GM23338 (cell line): ENCODE measurements at regions not wholly inside any gene's neighbourhood (a gene's known extent, or its start where the extent isn't known, plus 50 kb on each side); places are given as distances from the start of the nearest gene placed in this dataset.

ENCODE experiments used
- ATAC-seq: fragments of 200-7000 bp; cut with Tn5 transposase; 3 replicates; pipeline ENCODE4 v1.9.1; 2020
- DNase-seq: peaks from one replicate; pipeline ENCODE4 v3.0.0-alpha.2; 2015; ENCODE audit warnings: low spot score
- H2AFZ ChIP-seq: fragments of 200-600 bp; sonication (generic); 2 replicates; pipeline ENCODE4 v1.8.0; 2016; ENCODE audit warnings: antibody characterized with exemption, mild to moderate bottlenecking, moderate library complexity
- H3F3A ChIP-seq: fragments of 200-600 bp; sonication (generic); replicated peaks from 2 replicates; pipeline ENCODE4 v1.8.0; 2017; ENCODE audit warnings: antibody characterized with exemption, mixed run types, low read depth
- H3K27ac ChIP-seq: fragments of 200-600 bp; sonication (generic); 2 replicates; pipeline ENCODE4 v1.6.1; 2016; ENCODE audit warnings: low read depth
- H3K27me3 ChIP-seq: fragments of 200-600 bp; sonication (generic); 2 replicates; pipeline ENCODE4 v1.8.0; 2016; ENCODE audit warnings: mild to moderate bottlenecking, mixed run types, moderate library complexity; ENCODE audit not compliant: insufficient read depth
- H3K36me3 ChIP-seq: fragments of 200-600 bp; sonication (generic); 2 replicates; pipeline ENCODE4 v1.8.0; 2016; ENCODE audit warnings: mild to moderate bottlenecking; ENCODE audit not compliant: insufficient read depth
- H3K4me1 ChIP-seq: fragments of 200-600 bp; sonication (generic); 2 replicates; pipeline ENCODE4 v1.8.0; 2016; ENCODE audit warnings: mild to moderate bottlenecking, moderate library complexity; ENCODE audit not compliant: insufficient read depth
- H3K4me2 ChIP-seq: fragments of 200-600 bp; sonication (generic); 2 replicates; pipeline ENCODE4 v1.7.1; 2017; ENCODE audit warnings: mixed run types
- H3K4me3 ChIP-seq: fragments of 200-600 bp; sonication (generic); 2 replicates; pipeline ENCODE4 v1.6.1; 2016; ENCODE audit warnings: mixed run types
- H3K79me2 ChIP-seq: fragments of 200-600 bp; sonication (generic); replicated peaks from 2 replicates; pipeline ENCODE4 v1.8.0; 2017; ENCODE audit warnings: mild to moderate bottlenecking; ENCODE audit not compliant: insufficient read depth
- H3K9me2 ChIP-seq: fragments of 200-600 bp; sonication (generic); 2 replicates; pipeline ENCODE4 v1.8.0; 2017; ENCODE audit not compliant: insufficient read depth
- H4K20me1 ChIP-seq: fragments of 200-600 bp; sonication (generic); replicated peaks from 2 replicates; pipeline ENCODE4 v1.8.0; 2017; ENCODE audit warnings: mild to moderate bottlenecking; ENCODE audit not compliant: insufficient read depth
- H3K27ac Mint-ChIP-seq: 2 replicates; pipeline ENCODE4 v1.8.0; 2020; ENCODE audit warnings: inconsistent platforms, mild to moderate bottlenecking, moderate library complexity, mixed read lengths
- H3K27me3 Mint-ChIP-seq: 3 replicates; pipeline ENCODE4 v1.8.0; 2022; ENCODE audit warnings: low read depth, mild to moderate bottlenecking, moderate library complexity, mixed read lengths, inconsistent platforms; ENCODE audit not compliant: insufficient read depth, poor library complexity
- H3K36me3 Mint-ChIP-seq: 3 replicates; pipeline ENCODE4 v1.8.0; 2021; ENCODE audit warnings: low read depth, mild to moderate bottlenecking, inconsistent platforms, moderate library complexity, mixed read lengths
- H3K4me1 Mint-ChIP-seq: 3 replicates; pipeline ENCODE4 v1.8.0; 2020; ENCODE audit warnings: mild to moderate bottlenecking, inconsistent platforms, mixed read lengths
- H3K4me3 Mint-ChIP-seq: 3 replicates; pipeline ENCODE4 v1.8.0; 2021; ENCODE audit warnings: moderate library complexity, mild to moderate bottlenecking, inconsistent platforms, mixed read lengths
- H3K9me3 Mint-ChIP-seq: 3 replicates; pipeline ENCODE4 v1.8.0; 2020; ENCODE audit warnings: moderate library complexity, mild to moderate bottlenecking, inconsistent platforms, mixed read lengths
- CREB1 ChIP-seq: fragments of 250-450 bp; sonication (Bioruptor Pico); IDR thresholded peaks from 2 replicates; pipeline ENCODE4 v1.5.0; 2020; ENCODE audit warnings: low read depth, mild to moderate bottlenecking, moderate library complexity
- CTCF ChIP-seq, 2 experiments: fragments of 200-600 bp in 1 of 2; sonication (generic) in 1 of 2; conservative IDR thresholded peaks; 2 replicates each; pipeline versions ENCODE4 v1.5.1 to v1.6.1; 2016 to 2017; ENCODE audit warnings: antibody characterized with exemption in 2 of 2, low read depth in 2 of 2, mild to moderate bottlenecking in 2 of 2, moderate library complexity in 1 of 2
- ETS1 ChIP-seq: IDR thresholded peaks from 2 replicates; pipeline ENCODE4 v1.6.1; 2016; ENCODE audit warnings: antibody characterized with exemption
- EZH2 ChIP-seq: fragments of 200-600 bp; sonication (generic); IDR thresholded peaks from one replicate; pipeline ENCODE4 v1.8.0; 2017; ENCODE audit warnings: antibody characterized with exemption, mild to moderate bottlenecking, low read depth; ENCODE audit not compliant: unreplicated experiment
- EZH2phosphoT487 ChIP-seq: fragments of 200-600 bp; sonication (generic); IDR thresholded peaks from one replicate; pipeline ENCODE4 v1.8.1; 2018; ENCODE audit warnings: antibody characterized with exemption; ENCODE audit not compliant: unreplicated experiment
- NANOG ChIP-seq: IDR thresholded peaks from 2 replicates; pipeline ENCODE4 v1.6.1; 2016; ENCODE audit warnings: antibody characterized with exemption, borderline replicate concordance
- REST ChIP-seq: IDR thresholded peaks from one replicate; pipeline ENCODE4 v1.6.1; 2018; ENCODE audit warnings: antibody characterized with exemption; ENCODE audit not compliant: unreplicated experiment
- ZNF114 ChIP-seq: fragments of 250-450 bp; sonication (Bioruptor Pico); IDR thresholded peaks from 2 replicates; pipeline ENCODE4 v1.5.0; 2020; ENCODE audit warnings: mild to moderate bottlenecking, moderate library complexity
- ZNF331 ChIP-seq: fragments of 250-450 bp; sonication (Bioruptor Pico); IDR thresholded peaks from 2 replicates; pipeline ENCODE4 v1.5.0; 2020; ENCODE audit warnings: low read depth, mild to moderate bottlenecking, moderate library complexity
- ZNF462 ChIP-seq: fragments of 250-450 bp; sonication (Bioruptor Pico); IDR thresholded peaks from 2 replicates; pipeline ENCODE4 v1.5.0; 2020; ENCODE audit warnings: mild to moderate bottlenecking, moderate library complexity

GRCh38 chr2:103469800-103470199, 708.0 kb downstream of the TMEM182 start (continued):
- no peak for TF ChIP-seq REST
- TF ChIP-seq EZH2phosphoT487 = no peak
- TF ChIP-seq CREB1 (CRISPR knock-in tag) = no peak
- TF ChIP-seq ZNF114 = no peak
- TF ChIP-seq EZH2 = no peak
- TF ChIP-seq ZNF331 (CRISPR knock-in tag) = no peak

GRCh38 chr2:103484906-103485305, 723.1 kb downstream of the TMEM182 start:
- H3K4me2 ChIP-seq = no peak overlapping the region
- 0 out of 2 replicates have a peak overlapping the region, but pooled peaks have one; percentile 28 for H2AFZ ChIP-seq
- 0 out of 2 replicates have a peak, but pooled peaks cover 18% of the 10 kb centered on the region for H3K9me2 ChIP-seq
- no peaks in the 10 kb centered on the region for H3K36me3 Mint-ChIP-seq
- H3K27ac Mint-ChIP-seq = no peak overlapping the region
- no peaks in the 10 kb centered on the region for H3K27me3 Mint-ChIP-seq
- H3K4me1 Mint-ChIP-seq = no peaks in the 10 kb centered on the region
- TF ChIP-seq EZH2 (no peak), ETS1 (no peak), ZNF462 (CRISPR knock-in tag) (no peak), CTCF (conservative IDR thresholded peaks at IDR 0.05; ENCODE audit: low read depth in 2 of 2) (no peak), EZH2phosphoT487 (no peak), ZNF331 (CRISPR knock-in tag) (no peak), ZNF114 (no peak), NANOG (no peak)
- H3K27ac ChIP-seq = no peak overlapping the region
- no peak overlapping the region for H3K4me3 ChIP-seq
- no peaks in the 10 kb centered on the region for H4K20me1 ChIP-seq
- no peaks in the 10 kb centered on the region for H3K4me1 ChIP-seq
- no peaks in the 10 kb centered on the region for H3K36me3 ChIP-seq
- no peaks in the 10 kb centered on the region for H3F3A ChIP-seq
- ATAC-seq (no peak), DNase-seq (no peak)
- no peaks in the 10 kb centered on the region for H3K27me3 ChIP-seq
- no peaks in the 10 kb centered on the region for H3K79me2 ChIP-seq
- no peaks in the 10 kb centered on the region for H3K9me3 Mint-ChIP-seq
- H3K4me3 Mint-ChIP-seq = no peak overlapping the region
